Stimulated activated CD4-positive, alpha-beta T cell treated with anti-CD3 and anti-CD28 coated beads, Interleukin-1b, Interleukin-23, amount 100 ng/mL, for 24 hours (primary cell): ENCODE measurements at regions not wholly inside any gene's neighbourhood (a gene's known extent, or its start where the extent isn't known, plus 50 kb on each side); places are given as distances from the start of the nearest gene placed in this dataset.
"Not testable (repeated sequence)": the region's sequence is repeated elsewhere in the genome, so short reads cannot be mapped to it uniquely, and the experiment has no call there.

Experiments
- DNase-seq, 4 experiments: peaks; one replicate each; pipeline ENCODE4 v3.0.0-alpha.2; 2020; ENCODE audit warnings: low read depth in 4 of 4, low spot score in 1 of 4

GRCh38 chr1:91207691-91208090, 185.9 kb upstream of the ZNF644 start:
- DNase-seq = not testable (repeated sequence)

GRCh38 chr1:91204150-91204549, 182.3 kb upstream of the ZNF644 start:
- DNase-seq = not testable (repeated sequence)

GRCh38 chr1:91201694-91202093, 179.9 kb upstream of the ZNF644 start:
- DNase-seq = no peak

- no peak for DNase-seq
These were observed 179.3 kb upstream of the ZNF644 start for GRCh38 chr1:91201176-91201575.

GRCh38 chr1:91200675-91201074, 178.8 kb upstream of the ZNF644 start:
- no peak for DNase-seq

- DNase-seq = no peak
These were observed 178.2 kb upstream of the ZNF644 start for GRCh38 chr1:91199988-91200387.

- DNase-seq = no peak
These were observed 169.2 kb upstream of the ZNF644 start for GRCh38 chr1:91190996-91191395.

- DNase-seq = no peak
These were observed 167.3 kb upstream of the ZNF644 start for GRCh38 chr1:91189096-91189495.

GRCh38 chr1:91182807-91183206, 161.0 kb upstream of the ZNF644 start:
- not testable (repeated sequence) for DNase-seq

GRCh38 chr1:91176250-91176649, 154.4 kb upstream of the ZNF644 start:
- no peak for DNase-seq

GRCh38 chr1:91174734-91175133, 152.9 kb upstream of the ZNF644 start:
- DNase-seq = no peak

- no peak for DNase-seq
These were observed 151.6 kb upstream of the ZNF644 start for GRCh38 chr1:91173346-91173890.

GRCh38 chr1:91172541-91172940, 150.7 kb upstream of the ZNF644 start:
- DNase-seq = no peak

GRCh38 chr1:91171898-91172297, 150.1 kb upstream of the ZNF644 start:
- DNase-seq = no peak

GRCh38 chr1:91170571-91170970, 148.7 kb upstream of the ZNF644 start:
- DNase-seq = no peak

- peak in 2 of 4 experiments; percentile 2 to 4 for DNase-seq
These were observed 144.4 kb upstream of the ZNF644 start for GRCh38 chr1:91166106-91166712.

- DNase-seq = peak; percentile 54 to 61 (median 60)
These were observed 143.3 kb upstream of the ZNF644 start for GRCh38 chr1:91165033-91165654.

GRCh38 chr1:91162613-91163012, 140.8 kb upstream of the ZNF644 start:
- no peak for DNase-seq

- DNase-seq = no peak
These were observed 139.9 kb upstream of the ZNF644 start for GRCh38 chr1:91161749-91162148.

GRCh38 chr1:91161166-91161565, 139.3 kb upstream of the ZNF644 start:
- DNase-seq = no peak

- DNase-seq = no peak
These were observed 138.7 kb upstream of the ZNF644 start for GRCh38 chr1:91160363-91161075.

- DNase-seq = no peak
These were observed 131.5 kb upstream of the ZNF644 start for GRCh38 chr1:91153341-91153740.
